ENCODE measurements at regions not wholly inside any gene's neighbourhood (a gene's known extent, or its start where the extent isn't known, plus 50 kb on each side); places are given as distances from the start of the nearest gene placed in this dataset.

DNA sequence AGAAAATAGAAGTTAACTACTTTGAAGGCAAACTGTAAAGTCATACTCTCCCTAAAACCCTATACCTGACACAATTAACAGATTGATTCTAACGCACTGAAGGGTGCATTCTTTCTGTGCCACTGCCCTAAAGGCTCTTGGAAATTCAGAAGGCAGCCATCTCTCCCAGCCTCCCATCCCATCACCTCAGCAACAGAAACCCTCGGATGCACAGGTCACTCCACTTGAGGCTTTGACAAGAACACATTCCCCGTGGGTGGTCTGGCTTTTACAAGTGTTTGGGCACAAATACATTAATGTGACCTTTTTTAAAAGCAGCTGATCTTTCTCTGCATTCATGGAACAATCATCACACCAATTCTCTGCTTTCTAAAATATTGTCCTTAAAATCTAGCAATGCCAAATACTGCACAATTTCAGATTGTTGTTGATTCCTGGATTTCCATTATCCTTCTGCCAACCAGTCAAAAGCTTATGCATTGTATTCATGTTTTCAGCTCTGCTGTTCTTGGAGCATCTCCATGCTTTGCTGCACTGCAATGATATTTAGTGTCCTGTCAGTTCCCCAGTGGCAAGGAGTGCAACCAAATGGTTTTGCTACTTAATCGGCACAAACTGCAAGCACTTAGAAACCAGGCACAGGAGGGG lies 175.6 kb downstream of the TMEM161B start:
- H3K4me3 ChIP-seq (replicated peaks; ENCODE audit: low read depth, low read length), result no peak overlapping the region
- no peak for DNase-seq (ENCODE audit: extremely low read depth, low read depth)
- TF ChIP-seq, protein P1, sequence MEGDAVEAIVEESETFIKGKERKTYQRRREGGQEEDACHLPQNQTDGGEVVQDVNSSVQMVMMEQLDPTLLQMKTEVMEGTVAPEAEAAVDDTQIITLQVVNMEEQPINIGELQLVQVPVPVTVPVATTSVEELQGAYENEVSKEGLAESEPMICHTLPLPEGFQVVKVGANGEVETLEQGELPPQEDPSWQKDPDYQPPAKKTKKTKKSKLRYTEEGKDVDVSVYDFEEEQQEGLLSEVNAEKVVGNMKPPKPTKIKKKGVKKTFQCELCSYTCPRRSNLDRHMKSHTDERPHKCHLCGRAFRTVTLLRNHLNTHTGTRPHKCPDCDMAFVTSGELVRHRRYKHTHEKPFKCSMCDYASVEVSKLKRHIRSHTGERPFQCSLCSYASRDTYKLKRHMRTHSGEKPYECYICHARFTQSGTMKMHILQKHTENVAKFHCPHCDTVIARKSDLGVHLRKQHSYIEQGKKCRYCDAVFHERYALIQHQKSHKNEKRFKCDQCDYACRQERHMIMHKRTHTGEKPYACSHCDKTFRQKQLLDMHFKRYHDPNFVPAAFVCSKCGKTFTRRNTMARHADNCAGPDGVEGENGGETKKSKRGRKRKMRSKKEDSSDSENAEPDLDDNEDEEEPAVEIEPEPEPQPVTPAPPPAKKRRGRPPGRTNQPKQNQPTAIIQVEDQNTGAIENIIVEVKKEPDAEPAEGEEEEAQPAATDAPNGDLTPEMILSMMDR (IDR thresholded peaks at IDR 0.05; ENCODE audit: low read depth, low read length, missing control alignments), result no peak

DNA sequence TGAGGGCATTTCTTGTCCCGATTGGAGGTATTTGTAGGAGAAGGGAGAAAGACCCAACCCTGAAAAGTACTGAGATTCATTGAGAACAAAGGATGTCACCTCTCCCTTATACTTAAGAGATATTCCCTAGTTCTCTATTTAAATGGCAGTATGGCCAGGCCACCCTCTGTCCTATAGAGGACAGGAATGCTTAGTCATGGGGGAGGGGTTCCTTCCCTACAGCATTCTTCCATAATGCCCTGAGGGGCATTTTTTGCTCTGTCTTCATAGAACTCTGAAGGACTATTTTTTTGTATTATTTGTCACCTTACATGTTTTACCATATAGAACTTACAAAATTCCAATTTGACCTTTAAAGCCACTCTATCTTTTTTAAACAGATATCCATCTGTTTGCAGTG lies 176.3 kb downstream of the TMEM161B start:
- TF ChIP-seq, protein P1 (IDR thresholded peaks at IDR 0.05; ENCODE audit: low read depth, low read length, missing control alignments), result no peak
- no peak for DNase-seq (ENCODE audit: extremely low read depth, low read depth)

DNA sequence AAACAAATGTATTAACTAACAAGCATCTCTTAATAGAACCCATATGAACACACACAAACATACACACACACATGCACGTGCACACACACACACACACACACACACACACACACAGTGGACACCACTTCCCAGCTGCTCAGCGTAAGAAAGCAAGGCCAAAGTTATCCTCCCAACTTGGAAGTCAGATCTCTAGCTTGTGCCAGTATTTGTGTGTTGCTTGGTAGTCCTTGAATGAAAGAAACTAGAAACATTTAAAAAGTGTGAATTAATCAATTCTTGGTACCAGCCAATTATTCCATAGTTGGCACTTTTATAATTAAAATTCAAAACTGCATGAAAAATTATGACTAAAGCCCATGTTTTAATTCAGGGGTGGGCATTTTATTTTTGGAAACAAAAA lies 178.1 kb downstream of the TMEM161B start:
- no peak for DNase-seq (ENCODE audit: extremely low read depth, low read depth)
- H3K4me3 ChIP-seq (replicated peaks; ENCODE audit: low read depth, low read length), result no peak overlapping the region
- TF ChIP-seq, protein P1 (IDR thresholded peaks at IDR 0.05; ENCODE audit: low read depth, low read length, missing control alignments), result no peak

More for the DNA sequence above, 176.3 kb downstream of the TMEM161B start:
- no peak overlapping the region for H3K4me3 ChIP-seq (replicated peaks; ENCODE audit: low read depth, low read length)

DNA sequence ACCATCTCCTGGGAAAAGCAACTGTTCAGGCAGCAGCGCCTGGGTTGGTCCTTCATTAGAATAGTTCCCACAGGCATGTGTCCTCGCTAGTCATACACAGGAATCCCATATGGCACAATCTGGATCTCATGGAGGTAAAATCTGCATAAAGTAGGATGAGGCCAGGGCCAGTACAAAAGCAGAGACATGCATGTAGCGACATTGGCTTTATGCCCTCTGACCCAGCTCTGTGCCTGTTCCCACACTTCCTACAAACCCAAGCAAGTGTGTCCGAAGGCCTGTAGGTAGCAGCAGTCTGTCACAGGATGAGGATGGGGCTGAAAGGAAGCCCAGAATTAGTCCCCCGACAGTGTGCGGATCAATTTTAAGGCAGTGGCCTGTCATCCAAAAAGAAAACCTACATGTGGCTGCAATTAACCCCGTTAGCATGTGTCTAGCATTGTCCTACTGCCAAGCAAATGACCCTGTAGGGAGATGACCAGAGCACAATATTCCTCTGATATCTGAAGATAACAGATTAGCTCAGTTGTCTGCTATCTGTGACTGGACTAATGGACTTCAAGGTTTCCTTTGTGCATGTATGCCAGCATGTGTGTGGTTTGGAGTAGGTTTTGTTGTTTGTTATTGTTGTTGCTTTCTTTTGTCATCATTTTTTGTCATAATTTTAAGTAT lies 178.8 kb downstream of the TMEM161B start:
- TF ChIP-seq, protein P1 (IDR thresholded peaks at IDR 0.05; ENCODE audit: low read depth, low read length, missing control alignments), result no peak
- no peak overlapping the region for H3K4me3 ChIP-seq (replicated peaks; ENCODE audit: low read depth, low read length)
- no peak for DNase-seq (ENCODE audit: extremely low read depth, low read depth)

DNA sequence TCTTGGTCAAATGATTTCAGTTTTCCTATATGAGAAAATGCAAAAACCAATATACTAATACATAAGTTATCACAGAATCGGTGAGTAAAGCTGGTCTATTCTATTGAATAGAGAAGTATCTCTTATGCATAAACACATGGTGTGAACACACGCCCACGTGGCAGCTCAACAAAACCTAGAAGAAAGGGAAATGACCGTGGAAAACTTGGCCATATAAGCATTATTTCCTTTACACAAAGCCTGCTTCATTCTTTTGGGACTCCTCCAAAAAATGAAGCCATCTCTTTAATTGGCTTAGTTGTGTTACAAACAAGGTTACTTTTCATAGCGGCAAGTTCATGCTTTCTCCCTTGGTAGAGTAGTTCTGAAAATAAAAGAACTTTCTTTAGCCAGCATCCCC lies 183.2 kb downstream of the TMEM161B start:
- TF ChIP-seq, protein P1 (IDR thresholded peaks at IDR 0.05; ENCODE audit: low read depth, low read length, missing control alignments), result no peak
- no peak for DNase-seq (ENCODE audit: extremely low read depth, low read depth)
- no peak overlapping the region for H3K4me3 ChIP-seq (replicated peaks; ENCODE audit: low read depth, low read length)

DNA sequence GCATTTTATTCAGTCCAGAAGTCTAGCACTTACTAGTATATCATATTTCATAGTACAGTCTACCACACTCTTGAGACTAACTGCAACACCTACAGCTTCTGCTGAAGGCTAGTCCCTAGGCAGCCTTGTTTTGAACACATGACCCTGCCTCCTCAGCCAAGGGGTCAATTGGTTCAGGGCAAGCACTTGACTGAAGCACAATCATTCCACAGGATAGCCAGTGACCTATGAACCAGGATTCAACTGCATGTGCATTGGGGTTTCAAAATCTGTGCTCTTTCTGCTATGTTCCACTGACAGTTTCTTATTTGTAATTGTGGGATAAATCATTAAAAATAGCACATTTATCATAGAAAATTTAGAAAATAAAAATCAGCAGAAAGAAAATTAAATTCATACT lies 186.8 kb downstream of the TMEM161B start:
- H3K4me3 ChIP-seq (replicated peaks; ENCODE audit: low read depth, low read length), result no peak overlapping the region
- TF ChIP-seq, protein P1 (IDR thresholded peaks at IDR 0.05; ENCODE audit: low read depth, low read length, missing control alignments), result no peak
- DNase-seq (ENCODE audit: extremely low read depth, low read depth), result no peak

Data from HFF-Myc (cell line).